WTC11 (cell line): ENCODE measurements at regions not wholly inside any gene's neighbourhood (a gene's known extent, or its start where the extent isn't known, plus 50 kb on each side); places are given as distances from the start of the nearest gene placed in this dataset.

Source experiments
- ATAC-seq: fragments of 200-7000 bp; cut with Tn5 transposase; 2 replicates; pipeline ENCODE4 v1.10.0; 2021; ENCODE audit warnings: mild to moderate bottlenecking, moderate library complexity
- CTCF ChIA-PET: fragments of 300-600 bp; sonication (Branson Sonifier 250); formaldehyde crosslinking; loops from one replicate; lab custom pipeline; 2021; ENCODE audit warnings: antibody characterized with exemption; lab: Charles Lee
- POLR2A ChIA-PET: fragments of 350-600 bp; sonication (Branson Sonifier 250); formaldehyde crosslinking; loops from one replicate; lab custom pipeline; 2021; ENCODE audit warnings: antibody characterized with exemption; lab: Charles Lee
- DNase-seq: peaks from one replicate; pipeline ENCODE4 v3.0.0; 2021; ENCODE audit warnings: low spot score
- H3K27ac Mint-ChIP-seq: 2 replicates; pipeline ENCODE4 v1.8.0; 2021; ENCODE audit warnings: mixed read lengths
- H3K27me3 Mint-ChIP-seq: 2 replicates; pipeline ENCODE4 v1.8.0; 2021; ENCODE audit warnings: low read depth, mild to moderate bottlenecking, moderate library complexity, mixed read lengths
- H3K36me3 Mint-ChIP-seq: 2 replicates; pipeline ENCODE4 v1.8.0; 2021; ENCODE audit warnings: mixed read lengths
- H3K4me1 Mint-ChIP-seq: 2 replicates; pipeline ENCODE4 v1.8.0; 2022; ENCODE audit warnings: mixed read lengths
- H3K4me3 Mint-ChIP-seq: 2 replicates; pipeline ENCODE4 v1.8.0; 2021; ENCODE audit warnings: mild to moderate bottlenecking, moderate library complexity, mixed read lengths
- H3K9me3 Mint-ChIP-seq: 2 replicates; pipeline ENCODE4 v1.8.0; 2021; ENCODE audit warnings: mixed read lengths
- CBFB ChIP-seq: sonication (generic); formaldehyde crosslinking; IDR thresholded peaks from 2 replicates; pipeline ENCODE4 v1.8.1; 2022; ENCODE audit warnings: mild to moderate bottlenecking, low read depth, missing genetic modification reagents
- CDX4 ChIP-seq: fragments of 250-450 bp; sonication (Bioruptor Pico); IDR thresholded peaks from 2 replicates; pipeline ENCODE4 v1.9.0; 2021; ENCODE audit warnings: moderate library complexity, mild to moderate bottlenecking, inconsistent platforms, borderline replicate concordance
- E2F5 ChIP-seq: sonication (generic); formaldehyde crosslinking; IDR thresholded peaks from 2 replicates; pipeline ENCODE4 v1.8.1; 2022; ENCODE audit warnings: mild to moderate bottlenecking, moderate library complexity, missing genetic modification reagents
- ERG ChIP-seq: fragments of 250-450 bp; sonication (Bioruptor Pico); IDR thresholded peaks from 2 replicates; pipeline ENCODE4 v1.8.0; 2021; ENCODE audit warnings: mild to moderate bottlenecking
- ESRRA ChIP-seq: sonication (generic); formaldehyde crosslinking; IDR thresholded peaks from 2 replicates; pipeline ENCODE4 v1.8.1; 2022; ENCODE audit warnings: mild to moderate bottlenecking, missing genetic modification reagents, borderline replicate concordance
- FOXK1 ChIP-seq: sonication (generic); formaldehyde crosslinking; IDR thresholded peaks from 2 replicates; pipeline ENCODE4 v1.8.0; 2022; ENCODE audit warnings: mild to moderate bottlenecking, moderate library complexity, missing genetic modification reagents
- GRHL2 ChIP-seq: fragments of 250-450 bp; sonication (Bioruptor Pico); IDR thresholded peaks from 2 replicates; pipeline ENCODE4 v1.8.0; 2022; ENCODE audit warnings: mild to moderate bottlenecking, moderate library complexity; ENCODE audit not compliant: insufficient replicate concordance, severe bottlenecking
- OVOL2 ChIP-seq: fragments of 250-450 bp; sonication (Bioruptor Pico); IDR thresholded peaks from 2 replicates; pipeline ENCODE4 v1.9.0; 2021; ENCODE audit warnings: mild to moderate bottlenecking, borderline replicate concordance
- RORB ChIP-seq: fragments of 250-450 bp; sonication (Bioruptor Pico); IDR thresholded peaks from 2 replicates; pipeline ENCODE4 v1.9.0; 2021; ENCODE audit warnings: mild to moderate bottlenecking
- SMAD4 ChIP-seq: sonication (generic); formaldehyde crosslinking; IDR thresholded peaks from 2 replicates; pipeline ENCODE4 v1.8.0; 2022; ENCODE audit warnings: mild to moderate bottlenecking, missing genetic modification reagents
- SP1 ChIP-seq: sonication (generic); formaldehyde crosslinking; conservative IDR thresholded peaks from 2 replicates; pipeline ENCODE4 v1.8.1; 2022; ENCODE audit warnings: missing genetic modification reagents
- ZBTB43 ChIP-seq: sonication (generic); formaldehyde crosslinking; IDR thresholded peaks from 2 replicates; pipeline ENCODE4 v1.8.1; 2023; ENCODE audit warnings: mild to moderate bottlenecking, missing genetic modification reagents
- ZNF219 ChIP-seq: sonication (generic); formaldehyde crosslinking; IDR thresholded peaks from 2 replicates; pipeline ENCODE4 v1.8.0; 2023; ENCODE audit warnings: missing genetic modification reagents, mild to moderate bottlenecking, borderline replicate concordance
- ZNF317 ChIP-seq: sonication (generic); formaldehyde crosslinking; IDR thresholded peaks from 2 replicates; pipeline ENCODE4 v1.8.1; 2023; ENCODE audit warnings: low read depth, mild to moderate bottlenecking, moderate library complexity, missing genetic modification reagents, borderline replicate concordance
- ZNF512 ChIP-seq: sonication (generic); formaldehyde crosslinking; IDR thresholded peaks from 2 replicates; pipeline ENCODE4 v1.8.1; 2022; ENCODE audit warnings: missing genetic modification reagents, borderline replicate concordance
- ZNF671 ChIP-seq: fragments of 250-450 bp; sonication (Bioruptor Pico); IDR thresholded peaks from 2 replicates; pipeline ENCODE4 v1.8.0; 2021; ENCODE audit warnings: mild to moderate bottlenecking

- DNase-seq: no peak
- no peaks in the 10 kb centered on the region; the same call in none of the 2 replicates for H3K27me3 Mint-ChIP-seq
- ChIA-PET POLR2A (no interaction called here), CTCF (no interaction called here)
- no peak for TF ChIP-seq SP1 (CRISPR knock-in tag)
- no peak for TF ChIP-seq ZNF219 (CRISPR knock-in tag)
- no peak for TF ChIP-seq E2F5 (CRISPR knock-in tag)
- no peak for TF ChIP-seq ERG
- TF ChIP-seq CDX4 (CRISPR knock-in tag): no peak
- no peak for TF ChIP-seq SMAD4 (CRISPR knock-in tag)
- TF ChIP-seq, all 79 proteins: peak for 0
- Mint-ChIP-seq H3K4me1 (peaks cover 27% of the 10 kb centered on the region), H3K27ac (no peak overlapping the region), H3K4me3 (no peak overlapping the region), H3K9me3 (peaks cover 13% of the 10 kb centered on the region), H3K36me3 (peaks cover 9% of the 10 kb centered on the region)
- no peak for ATAC-seq
Measured at GRCh38 chr2:144713410-144713809, 193.5 kb upstream of the ZEB2 start.

GRCh38 chr2:144712550-144712940 is 192.6 kb upstream of the ZEB2 start:
- Mint-ChIP-seq H3K4me3 (no peak overlapping the region), H3K4me1 (peaks cover 27% of the 10 kb centered on the region), H3K9me3 (peaks cover 4% of the 10 kb centered on the region), H3K27me3 (no peaks in the 10 kb centered on the region; the same call in none of the 2 replicates), H3K27ac (no peak overlapping the region), H3K36me3 (peaks cover under 1% of the 10 kb centered on the region; the same call in 1 of the 2 replicates)
- CTCF ChIA-PET: no interaction called here
- ATAC-seq (no peak), DNase-seq (no peak)
- POLR2A ChIA-PET: no interaction called here
- TF ChIP-seq FOXK1 (CRISPR knock-in tag): no peak
- TF ChIP-seq GRHL2 (CRISPR knock-in tag): no peak
- TF ChIP-seq ZNF317: no peak
- TF ChIP-seq OVOL2 (CRISPR knock-in tag): no peak
- no peak for TF ChIP-seq ZNF512 (CRISPR knock-in tag)
- no peak for TF ChIP-seq ESRRA (CRISPR knock-in tag)

- no peaks in the 10 kb centered on the region for H3K36me3 Mint-ChIP-seq
- H3K27ac Mint-ChIP-seq: 0 out of 2 replicates have a peak overlapping the region, but pooled peaks have one; percentile 46
- no peaks in the 10 kb centered on the region; the same call in none of the 2 replicates for H3K27me3 Mint-ChIP-seq
- no peaks in the 10 kb centered on the region for H3K9me3 Mint-ChIP-seq
- DNase-seq: no peak
- no peak for TF ChIP-seq CBFB (CRISPR knock-in tag)
- no peak for TF ChIP-seq ZBTB43
- TF ChIP-seq ZNF671 (CRISPR knock-in tag): no peak
- TF ChIP-seq RORB (CRISPR knock-in tag): no peak
- TF ChIP-seq, all 79 proteins: peak for 0
- H3K4me3 Mint-ChIP-seq: peak overlapping the region; percentile 1; the same call in 1 of the 2 replicates
- H3K4me1 Mint-ChIP-seq: peaks cover 27% of the 10 kb centered on the region
- CTCF ChIA-PET: interaction anchor here (0.6 kb wide), 1 partner anchor 41 kb away, joined by 3 read pairs; no protein-coding TSS in a partner anchor
- POLR2A ChIA-PET: no interaction called here
- ATAC-seq: peak; percentile 53
Measured at GRCh38 chr2:144711630-144712549, 192.0 kb upstream of the ZEB2 start.
